ENCODE measurements at regions not wholly inside any gene's neighbourhood (a gene's known extent, or its start where the extent isn't known, plus 50 kb on each side); places are given as distances from the start of the nearest gene placed in this dataset.

DNA sequence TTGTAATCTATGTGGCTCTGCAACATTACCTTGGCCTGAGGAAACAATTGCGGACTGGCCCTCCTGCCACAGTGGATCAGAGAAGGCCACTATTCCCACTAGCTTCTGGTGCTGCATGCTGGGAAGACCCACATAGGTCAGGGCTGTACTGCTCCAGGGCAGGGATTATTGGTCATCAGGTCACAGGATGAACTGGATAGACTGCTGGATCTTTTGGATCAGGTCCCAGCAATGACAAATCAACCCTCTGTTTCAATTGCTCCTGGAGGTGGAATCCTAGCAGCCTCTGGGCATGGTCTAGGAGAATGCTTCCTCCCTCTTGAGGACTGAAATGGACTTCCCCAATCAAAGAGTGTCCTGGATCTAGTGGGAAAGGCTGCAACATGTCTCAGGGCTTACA, 66.7 kb upstream of the PHF24 start:
- TF ChIP-seq, protein P1, sequence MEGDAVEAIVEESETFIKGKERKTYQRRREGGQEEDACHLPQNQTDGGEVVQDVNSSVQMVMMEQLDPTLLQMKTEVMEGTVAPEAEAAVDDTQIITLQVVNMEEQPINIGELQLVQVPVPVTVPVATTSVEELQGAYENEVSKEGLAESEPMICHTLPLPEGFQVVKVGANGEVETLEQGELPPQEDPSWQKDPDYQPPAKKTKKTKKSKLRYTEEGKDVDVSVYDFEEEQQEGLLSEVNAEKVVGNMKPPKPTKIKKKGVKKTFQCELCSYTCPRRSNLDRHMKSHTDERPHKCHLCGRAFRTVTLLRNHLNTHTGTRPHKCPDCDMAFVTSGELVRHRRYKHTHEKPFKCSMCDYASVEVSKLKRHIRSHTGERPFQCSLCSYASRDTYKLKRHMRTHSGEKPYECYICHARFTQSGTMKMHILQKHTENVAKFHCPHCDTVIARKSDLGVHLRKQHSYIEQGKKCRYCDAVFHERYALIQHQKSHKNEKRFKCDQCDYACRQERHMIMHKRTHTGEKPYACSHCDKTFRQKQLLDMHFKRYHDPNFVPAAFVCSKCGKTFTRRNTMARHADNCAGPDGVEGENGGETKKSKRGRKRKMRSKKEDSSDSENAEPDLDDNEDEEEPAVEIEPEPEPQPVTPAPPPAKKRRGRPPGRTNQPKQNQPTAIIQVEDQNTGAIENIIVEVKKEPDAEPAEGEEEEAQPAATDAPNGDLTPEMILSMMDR (IDR thresholded peaks at IDR 0.05 in 4 of 5, conservative IDR thresholded peaks at IDR 0.05 in 1 of 5), result no peak
- no peak for TF ChIP-seq POLR2A (IDR thresholded peaks at IDR 0.05)

Measured in gastrocnemius medialis (tissue), 4 donors.